ENCODE measurements at regions not wholly inside any gene's neighbourhood (a gene's known extent, or its start where the extent isn't known, plus 50 kb on each side); places are given as distances from the start of the nearest gene placed in this dataset.

GRCh38 chr18:42606886-42607495 lies 508.5 kb downstream of the RIT2 start:
- no peak for TF ChIP-seq CTCF (conservative IDR thresholded peaks at IDR 0.05 in 1 of 2, IDR thresholded peaks at IDR 0.05 in 1 of 2; ENCODE audit: low read depth in 1 of 2, low read length in 2 of 2)
- no peak for TF ChIP-seq EZH2 (IDR thresholded peaks at IDR 0.05; ENCODE audit: low read length, missing control alignments)

Measured in fibroblast of lung (primary cell).